Trophoblast cell (in vitro differentiated cells and primary cell): ENCODE measurements at regions not wholly inside any gene's neighbourhood (a gene's known extent, or its start where the extent isn't known, plus 50 kb on each side); places are given as distances from the start of the nearest gene placed in this dataset.

Experiments
- DNase-seq, 2 donors: peaks; one replicate each; pipeline ENCODE4 v3.0.0-alpha.2; 2016
- H2AFZ ChIP-seq: 2 replicates; pipeline ENCODE4 v1.6.1; 2013; ENCODE audit warnings: low read length, moderate library complexity, mild to moderate bottlenecking; ENCODE audit not compliant: insufficient read depth, poor library complexity
- H2AK5ac ChIP-seq: 2 replicates; pipeline ENCODE4 v1.6.1; 2013; ENCODE audit warnings: mild to moderate bottlenecking, low read length
- H2BK120ac ChIP-seq: 2 replicates; pipeline ENCODE4 v1.6.1; 2013; ENCODE audit warnings: low read length, mild to moderate bottlenecking, moderate library complexity; ENCODE audit not compliant: insufficient read depth, poor library complexity
- H2BK12ac ChIP-seq: 2 replicates; pipeline ENCODE4 v1.6.1; 2013; ENCODE audit warnings: mild to moderate bottlenecking, low read length, moderate library complexity
- H2BK5ac ChIP-seq: 2 replicates; pipeline ENCODE4 v1.6.1; 2013; ENCODE audit warnings: low read length, low read depth, moderate library complexity, mild to moderate bottlenecking; ENCODE audit not compliant: poor library complexity
- H3K14ac ChIP-seq: 2 replicates; pipeline ENCODE4 v1.6.1; 2013; ENCODE audit warnings: mild to moderate bottlenecking, low read length
- H3K18ac ChIP-seq: 2 replicates; pipeline ENCODE4 v1.6.1; 2013; ENCODE audit warnings: mild to moderate bottlenecking, low read length
- H3K23ac ChIP-seq: 2 replicates; pipeline ENCODE4 v1.6.1; 2013; ENCODE audit warnings: low read length
- H3K27ac ChIP-seq: 2 replicates; pipeline ENCODE4 v1.5.1; 2013; ENCODE audit warnings: low read depth, mild to moderate bottlenecking, inconsistent platforms, low read length, moderate library complexity
- H3K27me3 ChIP-seq: 2 replicates; pipeline ENCODE4 v1.6.1; 2013; ENCODE audit warnings: inconsistent platforms, mild to moderate bottlenecking, low read length, moderate library complexity; ENCODE audit not compliant: insufficient read depth
- H3K36me3 ChIP-seq, 2 experiments: 1 replicate in 1 of 2; 2 replicates in 1 of 2; pipeline ENCODE4 v1.6.1; 2013; ENCODE audit warnings: low read length in 2 of 2, mild to moderate bottlenecking in 2 of 2, moderate library complexity in 1 of 2; ENCODE audit not compliant: insufficient read depth in 2 of 2, control insufficient read depth in 1 of 2
- H3K4ac ChIP-seq: 2 replicates; pipeline ENCODE4 v1.6.1; 2013; ENCODE audit warnings: low read depth, mild to moderate bottlenecking, low read length, moderate library complexity
- H3K4me1 ChIP-seq, 2 experiments: 1 replicate in 1 of 2; 2 replicates in 1 of 2; pipeline ENCODE4 v1.6.1; 2013; ENCODE audit warnings: low read length in 2 of 2, mild to moderate bottlenecking in 2 of 2, moderate library complexity in 1 of 2; ENCODE audit not compliant: insufficient read depth in 2 of 2, control insufficient read depth in 1 of 2
- H3K4me2 ChIP-seq: 2 replicates; pipeline ENCODE4 v1.6.1; 2013; ENCODE audit warnings: inconsistent platforms, mild to moderate bottlenecking, low read length, moderate library complexity
- H3K4me3 ChIP-seq: 2 replicates; pipeline ENCODE4 v1.5.1; 2013; ENCODE audit warnings: mild to moderate bottlenecking, low read depth, low read length, inconsistent platforms
- H3K79me1 ChIP-seq: one replicate; pipeline ENCODE4 v1.6.1; 2013; ENCODE audit warnings: low read length
- H3K79me2 ChIP-seq: 2 replicates; pipeline ENCODE4 v1.6.1; 2013; ENCODE audit warnings: low read length, mild to moderate bottlenecking; ENCODE audit not compliant: control insufficient read depth, insufficient read depth, poor library complexity
- H3K9ac ChIP-seq: 2 replicates; pipeline ENCODE4 v1.6.1; 2013; ENCODE audit warnings: mild to moderate bottlenecking, low read length
- H3K9me3 ChIP-seq: 2 replicates; pipeline ENCODE4 v1.6.1; 2013; ENCODE audit warnings: low read depth, mild to moderate bottlenecking, control low read depth, inconsistent platforms, low read length; ENCODE audit not compliant: insufficient read depth
- H4K12ac ChIP-seq: 2 replicates; pipeline ENCODE4 v1.6.1; 2013; ENCODE audit warnings: low read depth, mild to moderate bottlenecking, low read length, moderate library complexity
- H4K8ac ChIP-seq: 2 replicates; pipeline ENCODE4 v1.6.1; 2013; ENCODE audit warnings: low read depth, mild to moderate bottlenecking, low read length, moderate library complexity
- H4K91ac ChIP-seq: one replicate; pipeline ENCODE4 v1.6.1; 2013; ENCODE audit warnings: low read depth, mild to moderate bottlenecking, low read length, moderate library complexity
- WGBS: extraction: QIAGEN DNeasy Blood & Tissue Kit; methylation state at CpG from one replicate; pipeline ENCODE4 v1.1.7; 2013; ENCODE audit warnings: missing lambda C conversion rate; ENCODE audit not compliant: insufficient read length, insufficient coverage; ENCODE audit errors: extremely low coverage; 5-methylcytosine and 5-hydroxymethylcytosine counted together

GRCh38 chr10:130358981-130359650 lies 222.9 kb downstream of the GLRX3 start:
- H3K9ac ChIP-seq, result no peak overlapping the region
- no peak overlapping the region for H2AK5ac ChIP-seq
- H3K18ac ChIP-seq, result no peak overlapping the region
- no peak overlapping the region for H3K4ac ChIP-seq
- no peak overlapping the region for H4K91ac ChIP-seq
- no CpG with 5 or more reads among the region's 23 CpGs for WGBS
- no peak overlapping the region for H4K8ac ChIP-seq
- no peaks in the 10 kb centered on the region for H3K79me2 ChIP-seq
- H3K4me1 ChIP-seq, result peaks cover 9 to 15% of the 10 kb centered on the region in 2 experiments
- H3K36me3 ChIP-seq, result no peaks in the 10 kb centered on the region
- H3K79me1 ChIP-seq, result no peaks in the 10 kb centered on the region
- H3K4me2 ChIP-seq, result no peak overlapping the region
- H3K4me3 ChIP-seq, result no peak overlapping the region
- H3K27ac ChIP-seq, result no peak overlapping the region
- no peak overlapping the region for H3K23ac ChIP-seq
- no peak overlapping the region for H4K12ac ChIP-seq
- H2AFZ ChIP-seq, result no peak overlapping the region
- DNase-seq, result no peak
- H3K27me3 ChIP-seq, result no peaks in the 10 kb centered on the region
- H2BK12ac ChIP-seq, result no peak overlapping the region
- no peak overlapping the region for H3K14ac ChIP-seq
- no peak overlapping the region for H2BK120ac ChIP-seq
- no peaks in the 10 kb centered on the region for H3K9me3 ChIP-seq
- H2BK5ac ChIP-seq, result no peak overlapping the region

- H3K27ac ChIP-seq, result no peak overlapping the region
- H4K12ac ChIP-seq, result no peak overlapping the region
- H3K4ac ChIP-seq, result no peak overlapping the region
- no peaks in the 10 kb centered on the region for H3K27me3 ChIP-seq
- H4K91ac ChIP-seq, result no peak overlapping the region
- no peak overlapping the region for H2BK120ac ChIP-seq
- no peaks in the 10 kb centered on the region for H3K9me3 ChIP-seq
- H2BK12ac ChIP-seq, result no peak overlapping the region
- no CpG with 5 or more reads among the region's 12 CpGs for WGBS
- H3K36me3 ChIP-seq, result no peaks in the 10 kb centered on the region
- no peak overlapping the region for H2AFZ ChIP-seq
- no peak overlapping the region for H3K4me3 ChIP-seq
- no peak overlapping the region for H3K4me2 ChIP-seq
- no peak overlapping the region for H3K14ac ChIP-seq
- H3K23ac ChIP-seq, result no peak overlapping the region
- H3K79me2 ChIP-seq, result no peaks in the 10 kb centered on the region
- H2AK5ac ChIP-seq, result no peak overlapping the region
- DNase-seq, result no peak
- H3K18ac ChIP-seq, result no peak overlapping the region
- no peak overlapping the region for H2BK5ac ChIP-seq
- no peak overlapping the region for H3K9ac ChIP-seq
- H4K8ac ChIP-seq, result no peak overlapping the region
- H3K4me1 ChIP-seq, result peaks cover 9 to 15% of the 10 kb centered on the region in 2 experiments
- no peaks in the 10 kb centered on the region for H3K79me1 ChIP-seq
Observed at GRCh38 chr10:130359711-130360110, 223.5 kb downstream of the GLRX3 start.

- H3K9ac ChIP-seq, result no peak overlapping the region
- no peak overlapping the region for H2AFZ ChIP-seq
- H3K4ac ChIP-seq, result no peak overlapping the region
- no peak overlapping the region for H3K18ac ChIP-seq
- no peaks in the 10 kb centered on the region for H3K9me3 ChIP-seq
- DNase-seq, result no peak
- peaks cover 9 to 15% of the 10 kb centered on the region in 2 experiments for H3K4me1 ChIP-seq
- no peaks in the 10 kb centered on the region for H3K79me1 ChIP-seq
- no peak overlapping the region for H3K27ac ChIP-seq
- WGBS, result no CpG with 5 or more reads among the region's 11 CpGs
- no peak overlapping the region for H2AK5ac ChIP-seq
- no peak overlapping the region for H3K4me3 ChIP-seq
- H4K12ac ChIP-seq, result no peak overlapping the region
- no peak overlapping the region for H3K23ac ChIP-seq
- H4K8ac ChIP-seq, result no peak overlapping the region
- no peaks in the 10 kb centered on the region for H3K27me3 ChIP-seq
- H3K79me2 ChIP-seq, result no peaks in the 10 kb centered on the region
- no peak overlapping the region for H3K4me2 ChIP-seq
- H4K91ac ChIP-seq, result no peak overlapping the region
- no peak overlapping the region for H2BK120ac ChIP-seq
- no peaks in the 10 kb centered on the region for H3K36me3 ChIP-seq
- H2BK5ac ChIP-seq, result no peak overlapping the region
- no peak overlapping the region for H3K14ac ChIP-seq
- no peak overlapping the region for H2BK12ac ChIP-seq
Observed at GRCh38 chr10:130360826-130361311, 224.7 kb downstream of the GLRX3 start.

GRCh38 chr10:130361351-130362105 lies 225.3 kb downstream of the GLRX3 start:
- H3K4ac ChIP-seq, result no peak overlapping the region
- H4K12ac ChIP-seq, result no peak overlapping the region
- H3K9ac ChIP-seq, result no peak overlapping the region
- H3K18ac ChIP-seq, result no peak overlapping the region
- H3K4me3 ChIP-seq, result no peak overlapping the region
- no peak overlapping the region for H2BK5ac ChIP-seq
- H4K91ac ChIP-seq, result peak overlapping the region; percentile 45
- no peaks in the 10 kb centered on the region for H3K27me3 ChIP-seq
- H3K14ac ChIP-seq, result no peak overlapping the region
- H3K4me2 ChIP-seq, result no peak overlapping the region
- H2AFZ ChIP-seq, result no peak overlapping the region
- no peaks in the 10 kb centered on the region for H3K79me1 ChIP-seq
- no peak overlapping the region for H2BK12ac ChIP-seq
- H4K8ac ChIP-seq, result no peak overlapping the region
- H2BK120ac ChIP-seq, result no peak overlapping the region
- no peaks in the 10 kb centered on the region for H3K79me2 ChIP-seq
- DNase-seq, result no peak
- H3K23ac ChIP-seq, result no peak overlapping the region
- WGBS, result no CpG with 5 or more reads among the region's 10 CpGs
- H3K36me3 ChIP-seq, result no peaks in the 10 kb centered on the region
- peaks cover 9 to 15% of the 10 kb centered on the region in 2 experiments for H3K4me1 ChIP-seq
- H3K9me3 ChIP-seq, result no peaks in the 10 kb centered on the region
- no peak overlapping the region for H2AK5ac ChIP-seq
- H3K27ac ChIP-seq, result no peak overlapping the region
